Stomach (tissue), 4 donors: ENCODE measurements at regions not wholly inside any gene's neighbourhood (a gene's known extent, or its start where the extent isn't known, plus 50 kb on each side); places are given as distances from the start of the nearest gene placed in this dataset.

Experiments
- CTCF ChIP-seq, 7 experiments: fragments of 450-650 bp in 4 of 7; fragments of 200-600 bp in 3 of 7; sonication (generic) in 3 of 7; IDR thresholded peaks; one replicate each; pipeline ENCODE4 v1.5.1; 2016 to 2019; ENCODE audit warnings: antibody characterized with exemption in 7 of 7, control low read depth in 2 of 7, mild to moderate bottlenecking in 1 of 7
- EP300 ChIP-seq: sonication (generic); formaldehyde crosslinking; IDR thresholded peaks from one replicate; pipeline ENCODE4 v1.6.1; 2017; ENCODE audit warnings: antibody characterized with exemption
- POLR2A ChIP-seq, 4 donors: fragments of 450-650 bp; IDR thresholded peaks; one replicate each; pipeline ENCODE4 v1.6.1; 2016; ENCODE audit warnings: antibody characterized with exemption in 4 of 4, control low read depth in 2 of 4, mild to moderate bottlenecking in 1 of 4, moderate library complexity in 1 of 4
- POLR2AphosphoS5 ChIP-seq, 3 donors: sonication (generic); formaldehyde crosslinking; IDR thresholded peaks; one replicate each; pipeline ENCODE4 v1.6.1; 2016; ENCODE audit warnings: antibody characterized with exemption in 3 of 3

- no peak for TF ChIP-seq CTCF (IDR thresholded peaks at IDR 0.05)
- TF ChIP-seq POLR2A (IDR thresholded peaks at IDR 0.05), result no peak
- TF ChIP-seq POLR2AphosphoS5 (IDR thresholded peaks at IDR 0.05), result no peak
- TF ChIP-seq EP300, result no peak
These were observed 812.7 kb downstream of the PLA2G4A start for GRCh38 chr1:187641463-187641862.
